ENCODE measurements at regions not wholly inside any gene's neighbourhood (a gene's known extent, or its start where the extent isn't known, plus 50 kb on each side); places are given as distances from the start of the nearest gene placed in this dataset.

DNA sequence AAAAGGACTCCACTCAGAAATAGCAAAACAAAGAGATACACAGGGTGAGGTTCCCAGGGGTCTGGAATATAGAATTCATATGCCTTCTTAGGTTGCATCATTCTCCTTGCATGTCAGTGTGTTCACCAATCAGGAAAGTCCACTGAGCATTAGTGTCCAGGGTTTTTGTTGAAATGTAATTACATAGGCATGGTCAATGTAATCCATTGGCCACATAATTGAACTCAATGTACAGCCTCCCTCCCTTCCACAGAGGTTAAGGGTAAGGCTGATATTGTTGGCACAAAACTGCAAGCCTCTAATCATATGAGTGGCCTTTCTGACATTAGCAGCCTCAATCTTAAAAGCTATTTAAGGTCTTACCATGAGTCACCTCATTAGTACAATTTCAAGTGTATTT is 736.1 kb upstream of the VSTM2A start:
- in situ Hi-C loops (cut with MboI; ENCODE audit: low sequenced_read_pairs) (no loop called here), intact Hi-C loops (cut with micrococcal nuclease) (no loop called here), dilution Hi-C loops (cut with HindIII; ENCODE audit: low sequenced_read_pairs, unreplicated experiment) (no loop called here)
- Histone ChIP-seq H3K4ac (ENCODE audit: low read depth, low read length) (no peak overlapping the region), H4K91ac (ENCODE audit: insufficient read depth, low read depth, low read length) (no peak overlapping the region), H3K79me1 (ENCODE audit: low read depth in 1 of 2, low read length in 2 of 2) (no peaks in the 10 kb centered on the region), H3K9me3 (ENCODE audit: control insufficient read depth, insufficient read depth, low read length) (peaks cover 2% of the 10 kb centered on the region; the same call in 1 of the 2 replicates), H3K14ac (replicated peaks; ENCODE audit: low read depth, low read length) (no peak overlapping the region), H4K20me1 (ENCODE audit: insufficient read depth, low read length) (no peaks in the 10 kb centered on the region), H2AFZ (replicated peaks; ENCODE audit: low read length, poor library complexity) (no peak overlapping the region), H3K4me2 (ENCODE audit: low read depth, low read length) (no peak overlapping the region), H4K5ac (ENCODE audit: low read depth, low read length) (no peak overlapping the region), H3K27me3 (ENCODE audit: control insufficient read depth, insufficient read depth, low read length) (no peaks in the 10 kb centered on the region), H3K18ac (ENCODE audit: low read depth, low read length) (no peak overlapping the region), H3K9ac (ENCODE audit: low read depth, low read length) (no peak overlapping the region), H4K8ac (ENCODE audit: low read depth in 2 of 2, low read length in 2 of 2) (no peak overlapping the region), H3K4me3 (ENCODE audit: insufficient read depth, low read depth, low read length) (no peak overlapping the region), H3K27ac (ENCODE audit: insufficient read depth, low read length) (no peak overlapping the region), H3K56ac (ENCODE audit: extremely low read depth, insufficient read depth, low read length) (no peak overlapping the region), H3K23ac (ENCODE audit: low read depth, low read length) (no peak overlapping the region), H2AK9ac (replicated peaks; ENCODE audit: low read depth, low read length, poor library complexity) (no peak overlapping the region), H2AK5ac (ENCODE audit: low read depth, low read length) (no peak overlapping the region), H3K36me3 (ENCODE audit: control insufficient read depth, insufficient read depth, low read length) (no peaks in the 10 kb centered on the region), H2BK15ac (ENCODE audit: low read depth, low read length) (no peak overlapping the region), H2BK120ac (ENCODE audit: low read depth, low read length) (no peak overlapping the region), H2BK20ac (ENCODE audit: low read depth, low read length) (no peak overlapping the region), H2BK5ac (ENCODE audit: low read depth, low read length, poor library complexity, severe bottlenecking) (no peak overlapping the region), H3K9me1 (ENCODE audit: insufficient read depth, low read length) (no peaks in the 10 kb centered on the region), H3K4me1 (ENCODE audit: control insufficient read depth, insufficient read depth, low read length) (no peaks in the 10 kb centered on the region)
- TF ChIP-seq SMC3 (IDR thresholded peaks at IDR 0.05; ENCODE audit: low read depth, low read length) (no peak), RAD21 (IDR thresholded peaks at IDR 0.05; ENCODE audit: low read length) (no peak), CHD1 (IDR thresholded peaks at IDR 0.05; ENCODE audit: low read depth, low read length) (no peak), FOS (IDR thresholded peaks at IDR 0.05; ENCODE audit: low read depth, low read length) (no peak), MAZ (IDR thresholded peaks at IDR 0.05; ENCODE audit: borderline replicate concordance, low read depth, low read length) (no peak), MAFK (IDR thresholded peaks at IDR 0.05; ENCODE audit: low read depth, low read length) (no peak), NFE2L2 (IDR thresholded peaks at IDR 0.05; ENCODE audit: low read depth, low read length) (no peak), BHLHE40 (IDR thresholded peaks at IDR 0.05; ENCODE audit: low read depth, low read length) (no peak), MXI1 (IDR thresholded peaks at IDR 0.05; ENCODE audit: borderline replicate concordance, low read depth, low read length) (no peak), RFX5 (IDR thresholded peaks at IDR 0.05; ENCODE audit: low read depth, low read length) (no peak)
- TF ChIP-seq, protein P1, sequence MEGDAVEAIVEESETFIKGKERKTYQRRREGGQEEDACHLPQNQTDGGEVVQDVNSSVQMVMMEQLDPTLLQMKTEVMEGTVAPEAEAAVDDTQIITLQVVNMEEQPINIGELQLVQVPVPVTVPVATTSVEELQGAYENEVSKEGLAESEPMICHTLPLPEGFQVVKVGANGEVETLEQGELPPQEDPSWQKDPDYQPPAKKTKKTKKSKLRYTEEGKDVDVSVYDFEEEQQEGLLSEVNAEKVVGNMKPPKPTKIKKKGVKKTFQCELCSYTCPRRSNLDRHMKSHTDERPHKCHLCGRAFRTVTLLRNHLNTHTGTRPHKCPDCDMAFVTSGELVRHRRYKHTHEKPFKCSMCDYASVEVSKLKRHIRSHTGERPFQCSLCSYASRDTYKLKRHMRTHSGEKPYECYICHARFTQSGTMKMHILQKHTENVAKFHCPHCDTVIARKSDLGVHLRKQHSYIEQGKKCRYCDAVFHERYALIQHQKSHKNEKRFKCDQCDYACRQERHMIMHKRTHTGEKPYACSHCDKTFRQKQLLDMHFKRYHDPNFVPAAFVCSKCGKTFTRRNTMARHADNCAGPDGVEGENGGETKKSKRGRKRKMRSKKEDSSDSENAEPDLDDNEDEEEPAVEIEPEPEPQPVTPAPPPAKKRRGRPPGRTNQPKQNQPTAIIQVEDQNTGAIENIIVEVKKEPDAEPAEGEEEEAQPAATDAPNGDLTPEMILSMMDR (conservative IDR thresholded peaks at IDR 0.05; ENCODE audit: low read depth, low read length), result no peak
- TF ChIP-seq, protein P2, sequence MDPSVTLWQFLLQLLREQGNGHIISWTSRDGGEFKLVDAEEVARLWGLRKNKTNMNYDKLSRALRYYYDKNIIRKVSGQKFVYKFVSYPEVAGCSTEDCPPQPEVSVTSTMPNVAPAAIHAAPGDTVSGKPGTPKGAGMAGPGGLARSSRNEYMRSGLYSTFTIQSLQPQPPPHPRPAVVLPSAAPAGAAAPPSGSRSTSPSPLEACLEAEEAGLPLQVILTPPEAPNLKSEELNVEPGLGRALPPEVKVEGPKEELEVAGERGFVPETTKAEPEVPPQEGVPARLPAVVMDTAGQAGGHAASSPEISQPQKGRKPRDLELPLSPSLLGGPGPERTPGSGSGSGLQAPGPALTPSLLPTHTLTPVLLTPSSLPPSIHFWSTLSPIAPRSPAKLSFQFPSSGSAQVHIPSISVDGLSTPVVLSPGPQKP (IDR thresholded peaks at IDR 0.05; ENCODE audit: borderline replicate concordance, low read depth, low read length), result no peak
- DNase-seq (no peak), ATAC-seq (ENCODE audit: low read depth) (no peak)
- CTCF ChIA-PET, result no interaction called here
- BruUV-seq (replicated peaks), result no TSS peak
- POLR2A ChIA-PET (ENCODE audit: unreplicated experiment), result no interaction called here
